Astrocyte of the spinal cord (primary cell): ENCODE measurements at regions not wholly inside any gene's neighbourhood (a gene's known extent, or its start where the extent isn't known, plus 50 kb on each side); places are given as distances from the start of the nearest gene placed in this dataset.

ENCODE experiments used
- DNase-seq: peaks from one replicate; pipeline ENCODE4 v3.0.0; 2011; ENCODE audit warnings: low read depth, low spot score
- H3K4me3 ChIP-seq: 2 replicates; pipeline ENCODE4 v1.5.1; 2011; ENCODE audit warnings: low read depth, mild to moderate bottlenecking, low read length, moderate library complexity
- in situ Hi-C: cut with HindIII; loops from 2 replicates; pipeline ENCODE4 v1.10.0; 2017; ENCODE audit warnings: low sequenced_read_pairs
- TF ChIP-seq, protein P1 (sequence below): IDR thresholded peaks from 2 replicates; pipeline ENCODE4 v1.5.1; 2012; ENCODE audit warnings: low read depth, mild to moderate bottlenecking, low read length, inconsistent platforms

- in situ Hi-C loops, result no loop called here
- TF ChIP-seq, protein P1, sequence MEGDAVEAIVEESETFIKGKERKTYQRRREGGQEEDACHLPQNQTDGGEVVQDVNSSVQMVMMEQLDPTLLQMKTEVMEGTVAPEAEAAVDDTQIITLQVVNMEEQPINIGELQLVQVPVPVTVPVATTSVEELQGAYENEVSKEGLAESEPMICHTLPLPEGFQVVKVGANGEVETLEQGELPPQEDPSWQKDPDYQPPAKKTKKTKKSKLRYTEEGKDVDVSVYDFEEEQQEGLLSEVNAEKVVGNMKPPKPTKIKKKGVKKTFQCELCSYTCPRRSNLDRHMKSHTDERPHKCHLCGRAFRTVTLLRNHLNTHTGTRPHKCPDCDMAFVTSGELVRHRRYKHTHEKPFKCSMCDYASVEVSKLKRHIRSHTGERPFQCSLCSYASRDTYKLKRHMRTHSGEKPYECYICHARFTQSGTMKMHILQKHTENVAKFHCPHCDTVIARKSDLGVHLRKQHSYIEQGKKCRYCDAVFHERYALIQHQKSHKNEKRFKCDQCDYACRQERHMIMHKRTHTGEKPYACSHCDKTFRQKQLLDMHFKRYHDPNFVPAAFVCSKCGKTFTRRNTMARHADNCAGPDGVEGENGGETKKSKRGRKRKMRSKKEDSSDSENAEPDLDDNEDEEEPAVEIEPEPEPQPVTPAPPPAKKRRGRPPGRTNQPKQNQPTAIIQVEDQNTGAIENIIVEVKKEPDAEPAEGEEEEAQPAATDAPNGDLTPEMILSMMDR, result no peak
- DNase-seq, result peak; percentile 49
- H3K4me3 ChIP-seq, result no peak overlapping the region
Measured at GRCh38 chr15:56524915-56525314, 60.0 kb upstream of the MNS1 start.

DNA sequence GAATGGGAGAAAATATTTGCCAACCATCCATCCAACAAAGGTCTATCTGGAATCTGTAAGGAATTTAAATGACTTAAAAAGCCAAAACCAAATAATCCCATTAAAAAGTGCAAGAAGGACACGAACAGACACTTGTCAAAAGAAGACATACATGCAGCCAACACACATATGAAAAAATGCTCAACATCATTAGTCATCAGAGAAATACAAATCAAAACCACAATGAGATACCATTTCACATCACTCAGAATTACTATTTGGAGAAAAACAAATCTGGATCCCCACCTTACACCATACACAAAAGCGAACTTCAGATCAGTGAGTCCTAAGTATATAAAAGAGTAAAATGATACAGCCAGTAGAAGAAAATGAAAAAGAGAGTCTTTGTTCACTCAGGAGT lies 58.6 kb upstream of the MNS1 start:
- no peak for DNase-seq
- in situ Hi-C loops, result no loop called here
- TF ChIP-seq, protein P1, result no peak
- no peak overlapping the region for H3K4me3 ChIP-seq

- in situ Hi-C loops, result no loop called here
- no peak for DNase-seq
- H3K4me3 ChIP-seq, result no peak overlapping the region
- TF ChIP-seq, protein P1, result no peak
Measured at GRCh38 chr15:56519000-56519399, 54.1 kb upstream of the MNS1 start.
